H1 (cell line): ENCODE measurements at regions not wholly inside any gene's neighbourhood (a gene's known extent, or its start where the extent isn't known, plus 50 kb on each side); places are given as distances from the start of the nearest gene placed in this dataset.

Experiments used
- CTCF ChIA-PET: fragments of 300-600 bp; sonication (Branson Sonifier 250); formaldehyde crosslinking; loops from one replicate; lab custom pipeline; 2021; ENCODE audit not compliant: partially characterized antibody; lab: Charles Lee
- POLR2A ChIA-PET: fragments of 300-600 bp; sonication (Branson Sonifier 250); formaldehyde crosslinking; loops from one replicate; lab custom pipeline; 2021; ENCODE audit warnings: inconsistent platforms; ENCODE audit not compliant: partially characterized antibody; lab: Charles Lee
- DNase-seq, 2 experiments: peaks; one replicate each; pipeline versions ENCODE4 v3.0.0 to v3.0.0-alpha.2; 2010 to 2022; ENCODE audit warnings: low spot score in 2 of 2, low read depth in 1 of 2, mixed read lengths in 1 of 2
- FAIRE-seq: peaks from 2 replicates; lab custom pipeline; 2011; peaks lifted over from hg19 to GRCh38; lab: Jason Lieb, UNC
- H2AFZ ChIP-seq: 2 replicates; pipeline ENCODE4 v1.8.1; 2012; ENCODE audit warnings: low read length, inconsistent platforms
- H2AK5ac ChIP-seq: 2 replicates; pipeline ENCODE4 v1.6.1; 2013; ENCODE audit warnings: low read depth, low read length
- H2BK120ac ChIP-seq: replicated peaks from 2 replicates; pipeline ENCODE3; 2013; ENCODE audit warnings: low read depth, low read length, inconsistent platforms
- H2BK12ac ChIP-seq: 2 replicates; pipeline ENCODE4 v1.6.1; 2013; ENCODE audit warnings: low read depth, low read length
- H2BK15ac ChIP-seq: 2 replicates; pipeline ENCODE4 v1.6.1; 2013; ENCODE audit warnings: low read length
- H2BK20ac ChIP-seq: 2 replicates; pipeline ENCODE4 v1.6.1; 2013; ENCODE audit warnings: low read length
- H2BK5ac ChIP-seq: 2 replicates; pipeline ENCODE4 v1.6.1; 2013; ENCODE audit warnings: low read depth, low read length
- H3K14ac ChIP-seq: 2 replicates; pipeline ENCODE4 v1.6.1; 2013; ENCODE audit warnings: inconsistent platforms; ENCODE audit not compliant: insufficient read length
- H3K18ac ChIP-seq: 2 replicates; pipeline ENCODE4 v1.6.1; 2013; ENCODE audit warnings: low read length; ENCODE audit errors: extremely low read depth
- H3K23ac ChIP-seq: 2 replicates; pipeline ENCODE4 v1.6.1; 2013; ENCODE audit warnings: inconsistent platforms; ENCODE audit not compliant: insufficient read length
- H3K23me2 ChIP-seq: 2 replicates; pipeline ENCODE4 v1.6.1; 2013; ENCODE audit warnings: low read depth, low read length
- H3K27ac ChIP-seq: 2 replicates; pipeline ENCODE4 v1.6.1; 2011; ENCODE audit warnings: low read depth, low read length, inconsistent platforms
- H3K27me3 ChIP-seq, 4 experiments: replicated peaks in 1 of 4; 1 replicate in 1 of 4; 2 replicates in 3 of 4; pipeline versions ENCODE4 v1.6.1 to v1.8.1; 2011 to 2013; ENCODE audit warnings: low read length in 3 of 4, mild to moderate bottlenecking in 3 of 4, inconsistent platforms in 2 of 4, mixed read lengths in 2 of 4, moderate library complexity in 1 of 4; ENCODE audit not compliant: control insufficient read depth in 3 of 4, insufficient read depth in 3 of 4; ENCODE audit errors: extremely low read depth in 1 of 4
- H3K36me3 ChIP-seq, 4 experiments: 2 replicates each; pipeline versions ENCODE4 v1.6.1 to v1.8.1; 2011 to 2013; ENCODE audit warnings: mild to moderate bottlenecking in 4 of 4, low read length in 3 of 4, moderate library complexity in 2 of 4, control low read depth in 1 of 4, inconsistent platforms in 1 of 4; ENCODE audit not compliant: insufficient read depth in 4 of 4, control insufficient read depth in 2 of 4
- H3K4ac ChIP-seq: replicated peaks from 2 replicates; pipeline ENCODE3; 2013; ENCODE audit warnings: low read length, low read depth, mixed read lengths, inconsistent platforms; ENCODE audit not compliant: insufficient read length
- H3K4me1 ChIP-seq, 4 experiments: replicated peaks in 1 of 4; 1 replicate in 1 of 4; 2 replicates in 3 of 4; pipeline versions ENCODE4 v1.6.1 to v1.8.1; 2011 to 2013; ENCODE audit warnings: low read length in 3 of 4, inconsistent platforms in 2 of 4, mixed read lengths in 1 of 4; ENCODE audit not compliant: insufficient read depth in 4 of 4, control insufficient read depth in 3 of 4
- H3K4me2 ChIP-seq, 2 experiments: 2 replicates each; pipeline versions ENCODE4 v1.6.1 to v1.8.1; 2011 to 2013; ENCODE audit warnings: low read depth in 2 of 2, low read length in 2 of 2, control low read depth in 1 of 2, inconsistent platforms in 1 of 2, mild to moderate bottlenecking in 1 of 2; ENCODE audit not compliant: insufficient read depth in 1 of 2
- H3K4me3 ChIP-seq, 4 experiments: fragments of 200-600, 300-600 bp in 1 of 4; sonication (generic), shearing (Covaris generic), sonication (Bioruptor Twin) in 1 of 4; 2 replicates each; pipeline versions ENCODE4 v1.5.1 to v1.8.1; 2011 to 2016; ENCODE audit warnings: low read length in 4 of 4, low read depth in 3 of 4, control low read depth in 2 of 4, inconsistent platforms in 2 of 4, mild to moderate bottlenecking in 2 of 4, mixed read lengths in 1 of 4, moderate library complexity in 1 of 4; ENCODE audit not compliant: insufficient read depth in 2 of 4; ENCODE audit errors: extremely low read depth in 1 of 4
- H3K56ac ChIP-seq: replicated peaks from 2 replicates; pipeline ENCODE3; 2013; ENCODE audit warnings: low read depth, mild to moderate bottlenecking, mixed read lengths, low read length, inconsistent platforms; ENCODE audit not compliant: insufficient read length
- H3K79me1 ChIP-seq: 2 replicates; pipeline ENCODE4 v1.6.1; 2013; ENCODE audit warnings: low read depth, low read length, control low read depth
- H3K79me2 ChIP-seq, 2 experiments: 2 replicates each; pipeline versions ENCODE4 v1.6.1 to v1.8.1; 2012 to 2013; ENCODE audit warnings: low read length in 2 of 2, mild to moderate bottlenecking in 2 of 2, inconsistent platforms in 1 of 2; ENCODE audit not compliant: insufficient read depth in 2 of 2, control insufficient read depth in 1 of 2
- H3K9ac ChIP-seq, 4 experiments: replicated peaks in 1 of 4; 1 replicate in 1 of 4; 2 replicates in 3 of 4; pipeline versions ENCODE4 v1.6.1 to v1.8.1; 2011 to 2013; ENCODE audit warnings: low read depth in 3 of 4, low read length in 3 of 4, control low read depth in 2 of 4, mild to moderate bottlenecking in 2 of 4, moderate library complexity in 2 of 4, inconsistent platforms in 1 of 4; ENCODE audit errors: extremely low read depth in 1 of 4
- H3K9me3 ChIP-seq, 2 experiments: 2 replicates each; pipeline versions ENCODE4 v1.6.1 to v1.8.1; 2012 to 2013; ENCODE audit warnings: mild to moderate bottlenecking in 2 of 2, moderate library complexity in 2 of 2, control low read depth in 1 of 2, inconsistent platforms in 1 of 2, low read depth in 1 of 2, low read length in 1 of 2, mixed read lengths in 1 of 2; ENCODE audit not compliant: insufficient read depth in 2 of 2
- H4K20me1 ChIP-seq, 2 experiments: replicated peaks in 1 of 2; 2 replicates each; pipeline versions ENCODE3 to v1.8.1; 2011 to 2013; ENCODE audit warnings: inconsistent platforms in 2 of 2, low read length in 2 of 2, mild to moderate bottlenecking in 1 of 2; ENCODE audit not compliant: insufficient read depth in 2 of 2, control insufficient read depth in 1 of 2
- H4K5ac ChIP-seq: 2 replicates; pipeline ENCODE4 v1.6.1; 2013; ENCODE audit warnings: low read length, low read depth, mixed read lengths, inconsistent platforms; ENCODE audit not compliant: insufficient read length
- H4K8ac ChIP-seq: 2 replicates; pipeline ENCODE4 v1.8.0; 2013; ENCODE audit warnings: mild to moderate bottlenecking, moderate library complexity, low read length, inconsistent platforms; ENCODE audit not compliant: insufficient read depth; ENCODE audit errors: extremely low read depth
- H4K91ac ChIP-seq: replicated peaks from 2 replicates; pipeline ENCODE3; 2013; ENCODE audit warnings: low read length, mixed read lengths, inconsistent platforms; ENCODE audit not compliant: insufficient read length
- BCL11A ChIP-seq, 2 experiments: IDR thresholded peaks; one replicate each; pipeline ENCODE4 v1.6.1; 2011; ENCODE audit warnings: low read depth in 2 of 2, low read length in 2 of 2, mild to moderate bottlenecking in 2 of 2
- SAP30 ChIP-seq: fragments of 300-600 bp; sonication (generic); IDR thresholded peaks from 2 replicates; pipeline ENCODE4 v1.7.1; 2012; ENCODE audit warnings: low read length, moderate library complexity, mild to moderate bottlenecking, inconsistent platforms; ENCODE audit not compliant: insufficient read depth, insufficient replicate concordance
- SUZ12 ChIP-seq: fragments of 200-600 bp; sonication (generic); IDR thresholded peaks from 2 replicates; pipeline ENCODE4 v1.6.1; 2012; ENCODE audit warnings: mild to moderate bottlenecking, inconsistent platforms, low read length, moderate library complexity, mixed read lengths
- WGBS, 2 experiments: shearing (Covaris generic) in 1 of 2; methylation state at CpG; one replicate each; pipeline versions ENCODE4 v1.1.6 to v1.1.7; 2013 to 2015; ENCODE audit warnings: low lambda C conversion rate in 2 of 2, mixed read lengths in 2 of 2, inconsistent platforms in 1 of 2, low coverage in 1 of 2, missing lambda C conversion rate in 1 of 2; ENCODE audit not compliant: insufficient replicate concordance in 2 of 2, insufficient coverage in 1 of 2, insufficient read length in 1 of 2; ENCODE audit errors: extremely low coverage in 1 of 2, missing lambda C conversion rate in 1 of 2; 5-methylcytosine and 5-hydroxymethylcytosine counted together
- TF ChIP-seq, protein P1 (sequence below): IDR thresholded peaks from 2 replicates; pipeline ENCODE4 v1.6.1; 2012; ENCODE audit warnings: inconsistent platforms

DNA sequence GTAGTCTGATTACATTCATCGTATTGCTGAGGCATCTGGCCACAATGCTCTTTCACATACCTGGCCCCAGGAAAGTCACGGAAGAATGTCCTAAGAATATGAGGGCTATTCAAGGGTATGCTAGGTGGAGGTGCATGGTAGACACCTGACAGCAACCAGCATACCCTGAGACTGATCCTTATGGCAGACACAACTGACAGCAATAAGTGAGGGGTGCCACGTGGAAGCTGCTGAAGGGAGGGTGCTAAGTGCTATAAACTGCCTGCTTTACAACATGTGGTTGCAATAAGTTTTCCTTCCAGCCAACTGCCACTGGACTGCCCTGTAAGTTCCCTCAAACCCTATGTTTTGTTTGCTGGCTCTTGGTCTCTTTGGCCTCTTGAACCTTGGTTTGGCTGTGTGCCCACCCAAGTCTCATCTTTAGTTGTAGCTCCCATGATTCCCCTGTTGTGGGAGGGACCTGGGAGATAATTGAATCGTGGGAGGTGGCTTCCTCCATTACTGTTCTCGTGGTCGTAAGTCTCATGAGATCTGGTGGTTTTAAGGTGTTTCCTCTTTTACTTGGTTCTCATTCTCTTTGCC is 201.3 kb upstream of the MOCS1 start:
- DNase-seq (no peak), FAIRE-seq (no peak)
- Histone ChIP-seq H3K23me2 (no peaks in the 10 kb centered on the region), H2BK5ac (no peak overlapping the region), H3K9me3 (no peaks in the 10 kb centered on the region), H3K36me3 (no peaks in the 10 kb centered on the region), H3K56ac (no peak overlapping the region), H2AFZ (no peak overlapping the region), H3K27me3 (no peaks in the 10 kb centered on the region), H4K91ac (no peak overlapping the region), H3K4me2 (no peak overlapping the region), H4K5ac (no peak overlapping the region), H3K79me1 (no peaks in the 10 kb centered on the region), H3K14ac (no peak overlapping the region), H2AK5ac (no peak overlapping the region), H4K20me1 (no peaks in the 10 kb centered on the region), H2BK12ac (no peak overlapping the region), H3K23ac (no peak overlapping the region), H2BK15ac (no peak overlapping the region), H3K27ac (no peak overlapping the region), H2BK120ac (no peak overlapping the region), H3K4me1 (no peaks in the 10 kb centered on the region), H3K4me3 (no peak overlapping the region), H3K18ac (no peak overlapping the region), H4K8ac (no peak overlapping the region), H2BK20ac (no peak overlapping the region), H3K4ac (no peak overlapping the region), H3K79me2 (no peaks in the 10 kb centered on the region), H3K9ac (no peak overlapping the region)
- WGBS, 2 experiments: 90% methylated on average over 6 of the region's 6 CpGs; no CpG with 5 or more reads in 1 of the 2 experiments
- ChIA-PET POLR2A (no interaction called here), CTCF (interaction anchor here (0.7 to 2.0 kb wide), 2 partner anchors 12 to 133 kb away, joined by 3 to 7 read pairs; no protein-coding TSS in a partner anchor)
- TF ChIP-seq SAP30: no peak
- TF ChIP-seq BCL11A (IDR thresholded peaks at IDR 0.05; ENCODE audit: low read depth in 2 of 2, low read length in 2 of 2): no peak
- TF ChIP-seq SUZ12: no peak
- TF ChIP-seq, protein P1, sequence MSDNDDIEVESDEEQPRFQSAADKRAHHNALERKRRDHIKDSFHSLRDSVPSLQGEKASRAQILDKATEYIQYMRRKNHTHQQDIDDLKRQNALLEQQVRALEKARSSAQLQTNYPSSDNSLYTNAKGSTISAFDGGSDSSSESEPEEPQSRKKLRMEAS: no peak
